Panc1 (cell line): ENCODE measurements at regions not wholly inside any gene's neighbourhood (a gene's known extent, or its start where the extent isn't known, plus 50 kb on each side); places are given as distances from the start of the nearest gene placed in this dataset.

Source experiments
- ATAC-seq: fragments of 200-7000 bp; cut with Tn5 transposase; 2 replicates; pipeline ENCODE4 v1.9.1; 2020; ENCODE audit warnings: mild to moderate bottlenecking, moderate library complexity
- BruUV-seq: library from RNA; stranded (reverse); fragments of 400-500 nt; replicated peaks from 2 replicates; lab custom pipeline; 2021; lab: Mats Ljungman, UMichigan
- CTCF ChIA-PET: fragments of 300-600 bp; sonication (Branson Sonifier 250); formaldehyde crosslinking; loops from one replicate; lab custom pipeline; 2022; ENCODE audit warnings: antibody characterized with exemption; lab: Charles Lee
- POLR2A ChIA-PET: fragments of 300-600 bp; sonication (Branson Sonifier 250); formaldehyde crosslinking; loops from one replicate; lab custom pipeline; 2022; ENCODE audit warnings: antibody characterized with exemption; lab: Charles Lee
- DNase-seq: peaks from one replicate; pipeline ENCODE4 v3.0.0-alpha.2; 2010; ENCODE audit warnings: low read depth, low spot score
- H3K27ac ChIP-seq: 2 replicates; pipeline ENCODE4 v1.5.1; 2011; ENCODE audit warnings: mild to moderate bottlenecking, low read length, inconsistent platforms
- H3K27me3 ChIP-seq: fragments of 200-500 bp; sonication (Bioruptor generic); 2 replicates; pipeline ENCODE4 v1.6.0; 2014; ENCODE audit warnings: low read length, inconsistent platforms; ENCODE audit not compliant: control insufficient read depth, insufficient read depth
- H3K36me3 ChIP-seq: fragments of 200-500 bp; sonication (Bioruptor generic); 2 replicates; pipeline ENCODE4 v1.5.1; 2014; ENCODE audit warnings: inconsistent platforms, mild to moderate bottlenecking, low read length, moderate library complexity; ENCODE audit not compliant: control insufficient read depth, insufficient read depth
- H3K4me1 ChIP-seq: 2 replicates; pipeline ENCODE4 v1.5.1; 2011; ENCODE audit warnings: inconsistent platforms, mild to moderate bottlenecking, low read length, moderate library complexity; ENCODE audit not compliant: control insufficient read depth, insufficient read depth
- H3K4me3 ChIP-seq, 2 experiments: 2 replicates each; pipeline ENCODE4 v1.5.1; 2011 to 2012; ENCODE audit warnings: low read depth in 2 of 2, low read length in 2 of 2, mild to moderate bottlenecking in 2 of 2, inconsistent platforms in 1 of 2, moderate library complexity in 1 of 2
- H3K9me3 ChIP-seq: fragments of 200-500 bp; sonication (Bioruptor generic); 2 replicates; pipeline ENCODE4 v1.5.1; 2014; ENCODE audit warnings: low read depth, mild to moderate bottlenecking, inconsistent platforms, low read length, moderate library complexity; ENCODE audit not compliant: control insufficient read depth, insufficient read depth
- POLR2AphosphoS5 ChIP-seq: IDR thresholded peaks from 2 replicates; pipeline ENCODE4 v1.6.1; 2012; ENCODE audit warnings: mild to moderate bottlenecking, low read depth, low read length, moderate library complexity
- SIN3A ChIP-seq: IDR thresholded peaks from 2 replicates; pipeline ENCODE4 v1.6.1; 2012; ENCODE audit warnings: low read depth, mild to moderate bottlenecking, low read length, moderate library complexity, borderline replicate concordance; ENCODE audit not compliant: insufficient read depth
- TCF7L2 ChIP-seq: IDR thresholded peaks from 2 replicates; pipeline ENCODE4 v1.6.1; 2011; ENCODE audit warnings: mild to moderate bottlenecking, low read depth, low read length, inconsistent platforms
- in situ Hi-C: cut with HindIII; loops from 2 replicates; pipeline ENCODE4 v1.10.0; 2016; ENCODE audit warnings: low sequenced_read_pairs, low pct_unique_long_range_greater_than_20kb
- intact Hi-C: fragments of 100-400 bp; cut with micrococcal nuclease; formaldehyde crosslinking; loops from one replicate; pipeline ENCODE4 v1.10.0; 2022; ENCODE audit not compliant: unreplicated experiment
- TF ChIP-seq, protein P1 (sequence below): fragments of 450-650 bp; IDR thresholded peaks from 2 replicates; pipeline ENCODE4 v1.5.1; 2017; ENCODE audit warnings: mild to moderate bottlenecking
- TF ChIP-seq, protein P2 (sequence below), 2 experiments: IDR thresholded peaks; 2 replicates each; pipeline ENCODE4 v1.6.1; 2011 to 2012; ENCODE audit warnings: low read depth in 2 of 2, control low read depth in 1 of 2, low read length in 1 of 2, mild to moderate bottlenecking in 1 of 2, moderate library complexity in 1 of 2; ENCODE audit not compliant: insufficient read depth in 1 of 2

DNA sequence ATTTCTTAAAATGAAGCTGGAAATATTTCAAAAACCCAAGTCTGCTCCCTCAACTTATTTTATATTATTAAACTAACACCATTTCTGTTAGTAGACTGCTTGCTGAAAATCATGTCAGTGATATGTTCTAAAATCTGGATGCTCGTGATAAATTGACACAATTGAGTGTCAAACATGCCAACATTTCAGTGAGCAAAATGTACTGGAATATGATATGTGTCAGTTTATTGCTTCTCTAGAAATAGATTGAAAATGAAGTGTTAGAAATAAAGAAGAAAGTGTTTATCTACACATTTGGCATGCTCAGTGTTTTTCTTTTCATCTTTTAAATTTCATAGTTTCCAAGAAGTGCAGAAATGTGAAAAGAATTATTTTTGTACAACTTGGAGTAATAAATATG is 624.6 kb downstream of the SI start:
- in situ Hi-C loops, result no loop called here
- ChIA-PET POLR2A (no interaction called here), CTCF (no interaction called here)
- Histone ChIP-seq H3K27me3 (no peaks in the 10 kb centered on the region), H3K27ac (no peak overlapping the region), H3K4me1 (no peaks in the 10 kb centered on the region), H3K36me3 (no peaks in the 10 kb centered on the region), H3K4me3 (no peak overlapping the region), H3K9me3 (no peaks in the 10 kb centered on the region)
- TF ChIP-seq SIN3A, result no peak
- TF ChIP-seq, protein P1, sequence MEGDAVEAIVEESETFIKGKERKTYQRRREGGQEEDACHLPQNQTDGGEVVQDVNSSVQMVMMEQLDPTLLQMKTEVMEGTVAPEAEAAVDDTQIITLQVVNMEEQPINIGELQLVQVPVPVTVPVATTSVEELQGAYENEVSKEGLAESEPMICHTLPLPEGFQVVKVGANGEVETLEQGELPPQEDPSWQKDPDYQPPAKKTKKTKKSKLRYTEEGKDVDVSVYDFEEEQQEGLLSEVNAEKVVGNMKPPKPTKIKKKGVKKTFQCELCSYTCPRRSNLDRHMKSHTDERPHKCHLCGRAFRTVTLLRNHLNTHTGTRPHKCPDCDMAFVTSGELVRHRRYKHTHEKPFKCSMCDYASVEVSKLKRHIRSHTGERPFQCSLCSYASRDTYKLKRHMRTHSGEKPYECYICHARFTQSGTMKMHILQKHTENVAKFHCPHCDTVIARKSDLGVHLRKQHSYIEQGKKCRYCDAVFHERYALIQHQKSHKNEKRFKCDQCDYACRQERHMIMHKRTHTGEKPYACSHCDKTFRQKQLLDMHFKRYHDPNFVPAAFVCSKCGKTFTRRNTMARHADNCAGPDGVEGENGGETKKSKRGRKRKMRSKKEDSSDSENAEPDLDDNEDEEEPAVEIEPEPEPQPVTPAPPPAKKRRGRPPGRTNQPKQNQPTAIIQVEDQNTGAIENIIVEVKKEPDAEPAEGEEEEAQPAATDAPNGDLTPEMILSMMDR, result no peak
- DNase-seq, result no peak
- intact Hi-C loops, result no loop called here
- ATAC-seq, result no peak
- no TSS peak for BruUV-seq

DNA sequence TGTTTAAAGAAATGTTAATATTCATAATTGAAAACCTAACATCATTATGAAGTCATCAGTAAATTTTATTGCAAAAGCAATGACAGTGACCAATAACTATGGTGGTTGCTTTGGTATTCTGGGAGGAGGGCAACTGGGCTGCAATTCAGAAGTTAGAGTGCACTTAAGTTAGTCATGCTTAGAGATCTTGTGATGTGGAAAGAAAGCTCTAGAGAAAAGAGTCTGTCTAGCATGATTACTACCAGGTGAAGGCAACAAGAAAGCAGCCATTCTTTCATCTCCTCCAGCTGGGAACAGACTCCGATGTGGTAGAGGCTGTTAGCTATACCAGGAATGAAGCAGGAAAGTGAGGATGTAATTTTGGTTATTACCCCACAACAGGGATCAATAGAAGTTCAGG is 625.6 kb downstream of the SI start:
- H3K27me3 ChIP-seq, result no peaks in the 10 kb centered on the region
- ChIA-PET CTCF (no interaction called here), POLR2A (no interaction called here)
- H3K9me3 ChIP-seq, result no peaks in the 10 kb centered on the region
- DNase-seq (no peak), ATAC-seq (no peak)
- intact Hi-C loops, result no loop called here
- BruUV-seq, result no TSS peak
- H3K4me1 ChIP-seq, result no peaks in the 10 kb centered on the region
- in situ Hi-C loops, result no loop called here
- no peak overlapping the region for H3K4me3 ChIP-seq
- H3K36me3 ChIP-seq, result no peaks in the 10 kb centered on the region
- no peak overlapping the region for H3K27ac ChIP-seq
- TF ChIP-seq, protein P2, sequence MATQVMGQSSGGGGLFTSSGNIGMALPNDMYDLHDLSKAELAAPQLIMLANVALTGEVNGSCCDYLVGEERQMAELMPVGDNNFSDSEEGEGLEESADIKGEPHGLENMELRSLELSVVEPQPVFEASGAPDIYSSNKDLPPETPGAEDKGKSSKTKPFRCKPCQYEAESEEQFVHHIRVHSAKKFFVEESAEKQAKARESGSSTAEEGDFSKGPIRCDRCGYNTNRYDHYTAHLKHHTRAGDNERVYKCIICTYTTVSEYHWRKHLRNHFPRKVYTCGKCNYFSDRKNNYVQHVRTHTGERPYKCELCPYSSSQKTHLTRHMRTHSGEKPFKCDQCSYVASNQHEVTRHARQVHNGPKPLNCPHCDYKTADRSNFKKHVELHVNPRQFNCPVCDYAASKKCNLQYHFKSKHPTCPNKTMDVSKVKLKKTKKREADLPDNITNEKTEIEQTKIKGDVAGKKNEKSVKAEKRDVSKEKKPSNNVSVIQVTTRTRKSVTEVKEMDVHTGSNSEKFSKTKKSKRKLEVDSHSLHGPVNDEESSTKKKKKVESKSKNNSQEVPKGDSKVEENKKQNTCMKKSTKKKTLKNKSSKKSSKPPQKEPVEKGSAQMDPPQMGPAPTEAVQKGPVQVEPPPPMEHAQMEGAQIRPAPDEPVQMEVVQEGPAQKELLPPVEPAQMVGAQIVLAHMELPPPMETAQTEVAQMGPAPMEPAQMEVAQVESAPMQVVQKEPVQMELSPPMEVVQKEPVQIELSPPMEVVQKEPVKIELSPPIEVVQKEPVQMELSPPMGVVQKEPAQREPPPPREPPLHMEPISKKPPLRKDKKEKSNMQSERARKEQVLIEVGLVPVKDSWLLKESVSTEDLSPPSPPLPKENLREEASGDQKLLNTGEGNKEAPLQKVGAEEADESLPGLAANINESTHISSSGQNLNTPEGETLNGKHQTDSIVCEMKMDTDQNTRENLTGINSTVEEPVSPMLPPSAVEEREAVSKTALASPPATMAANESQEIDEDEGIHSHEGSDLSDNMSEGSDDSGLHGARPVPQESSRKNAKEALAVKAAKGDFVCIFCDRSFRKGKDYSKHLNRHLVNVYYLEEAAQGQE (IDR thresholded peaks at IDR 0.05; ENCODE audit: insufficient read depth in 1 of 2, low read depth in 2 of 2, low read length in 1 of 2), result no peak
- TF ChIP-seq TCF7L2 (no peak), SIN3A (no peak), POLR2AphosphoS5 (no peak)
- TF ChIP-seq, protein P1, result no peak
